Liver (tissue), 8 donors: ENCODE measurements at regions not wholly inside any gene's neighbourhood (a gene's known extent, or its start where the extent isn't known, plus 50 kb on each side); places are given as distances from the start of the nearest gene placed in this dataset.

Source experiments
- DNase-seq: peaks from one replicate; pipeline ENCODE4 v3.0.0-alpha.2; 2017; ENCODE audit warnings: low spot score
- H3K27ac ChIP-seq, 2 donors: one replicate each; pipeline ENCODE4 v1.7.0; 2013; ENCODE audit warnings: inconsistent platforms in 2 of 2, low read length in 2 of 2, control low read depth in 1 of 2, low read depth in 1 of 2, mild to moderate bottlenecking in 1 of 2
- H3K27me3 ChIP-seq, 4 donors: one replicate each; pipeline versions ENCODE4 v1.6.1 to v1.7.0; 2013; ENCODE audit warnings: low read length in 3 of 4, inconsistent platforms in 1 of 4, mild to moderate bottlenecking in 1 of 4, moderate library complexity in 1 of 4; ENCODE audit not compliant: control insufficient read depth in 4 of 4, insufficient read depth in 4 of 4
- H3K36me3 ChIP-seq, 4 donors: one replicate each; pipeline versions ENCODE4 v1.6.1 to v1.7.0; 2013; ENCODE audit warnings: low read length in 3 of 4, mild to moderate bottlenecking in 3 of 4, low read depth in 1 of 4, moderate library complexity in 1 of 4; ENCODE audit not compliant: control insufficient read depth in 4 of 4, insufficient read depth in 3 of 4
- H3K4me1 ChIP-seq, 4 donors: one replicate each; pipeline versions ENCODE4 v1.6.1 to v1.7.0; 2013; ENCODE audit warnings: low read length in 3 of 4, mild to moderate bottlenecking in 3 of 4, moderate library complexity in 1 of 4; ENCODE audit not compliant: control insufficient read depth in 4 of 4, insufficient read depth in 4 of 4
- H3K4me3 ChIP-seq, 3 donors: one replicate each; pipeline versions ENCODE4 v1.6.1 to v1.7.0; 2013; ENCODE audit warnings: low read length in 3 of 3, control low read depth in 1 of 3, low read depth in 1 of 3, mild to moderate bottlenecking in 1 of 3
- H3K9ac ChIP-seq, 2 donors: one replicate each; pipeline ENCODE4 v1.7.0; 2013; ENCODE audit warnings: low read length in 2 of 2, mild to moderate bottlenecking in 2 of 2, moderate library complexity in 2 of 2, control low read depth in 1 of 2, low read depth in 1 of 2
- H3K9me3 ChIP-seq, 4 donors: one replicate each; pipeline versions ENCODE4 v1.6.1 to v1.7.0; 2013; ENCODE audit warnings: low read length in 3 of 4; ENCODE audit not compliant: control insufficient read depth in 4 of 4
- EGR1 ChIP-seq, 2 donors: IDR thresholded peaks; 2 replicates each; pipeline ENCODE4 v1.6.1; 2016 to 2018; ENCODE audit warnings: antibody characterized with exemption in 2 of 2, low read depth in 2 of 2
- FOXA1 ChIP-seq: IDR thresholded peaks from 2 replicates; pipeline ENCODE4 v1.6.1; 2016; ENCODE audit warnings: antibody characterized with exemption
- FOXA2 ChIP-seq: IDR thresholded peaks from 2 replicates; pipeline ENCODE4 v1.6.1; 2016; ENCODE audit warnings: antibody characterized with exemption
- GABPA ChIP-seq, 2 donors: IDR thresholded peaks in 1 of 2; conservative IDR thresholded peaks in 1 of 2; 2 replicates each; pipeline ENCODE4 v1.6.1; 2016; ENCODE audit warnings: antibody characterized with exemption in 2 of 2, mild to moderate bottlenecking in 1 of 2, moderate library complexity in 1 of 2
- HNF4A ChIP-seq, 2 donors: conservative IDR thresholded peaks; 2 replicates each; pipeline ENCODE4 v1.6.1; 2016; ENCODE audit warnings: antibody characterized with exemption in 2 of 2, mild to moderate bottlenecking in 2 of 2
- HNF4G ChIP-seq: IDR thresholded peaks from 2 replicates; pipeline ENCODE4 v1.6.1; 2016; ENCODE audit warnings: antibody characterized with exemption
- JUND ChIP-seq, 2 donors: IDR thresholded peaks; 2 replicates each; pipeline ENCODE4 v1.6.1; 2016; ENCODE audit warnings: antibody characterized with exemption in 2 of 2
- MAX ChIP-seq: IDR thresholded peaks from 2 replicates; pipeline ENCODE4 v1.6.1; 2016; ENCODE audit warnings: antibody characterized with exemption
- NR2F2 ChIP-seq: IDR thresholded peaks from 2 replicates; pipeline ENCODE4 v1.6.1; 2016; ENCODE audit warnings: antibody characterized with exemption
- RAD21 ChIP-seq, 2 donors: IDR thresholded peaks; 2 replicates each; pipeline ENCODE4 v1.6.1; 2016; ENCODE audit warnings: antibody characterized with exemption in 2 of 2, mild to moderate bottlenecking in 2 of 2
- RXRA ChIP-seq, 2 donors: IDR thresholded peaks; 2 replicates each; pipeline ENCODE4 v1.6.1; 2017 to 2018; ENCODE audit warnings: antibody characterized with exemption in 2 of 2, mild to moderate bottlenecking in 1 of 2
- SP1 ChIP-seq: IDR thresholded peaks from 2 replicates; pipeline ENCODE4 v1.6.1; 2018; ENCODE audit warnings: antibody characterized with exemption, mild to moderate bottlenecking
- TAF1 ChIP-seq: conservative IDR thresholded peaks from 2 replicates; pipeline ENCODE4 v1.6.1; 2016; ENCODE audit warnings: antibody characterized with exemption, mild to moderate bottlenecking
- YY1 ChIP-seq: IDR thresholded peaks from 2 replicates; pipeline ENCODE4 v1.6.1; 2016; ENCODE audit warnings: antibody characterized with exemption, mild to moderate bottlenecking
- WGBS: extraction: QIAGEN DNeasy Blood & Tissue Kit; methylation state at CpG from one replicate; pipeline ENCODE4 v1.1.7; 2013; 5-methylcytosine and 5-hydroxymethylcytosine counted together
- TF ChIP-seq, protein P1 (sequence below): IDR thresholded peaks from 2 replicates; pipeline ENCODE4 v1.6.1; 2016; ENCODE audit warnings: antibody characterized with exemption
- TF ChIP-seq, protein P2 (sequence below): IDR thresholded peaks from 2 replicates; pipeline ENCODE4 v1.6.1; 2016; ENCODE audit warnings: antibody characterized with exemption, mild to moderate bottlenecking
- TF ChIP-seq, protein P3 (sequence below): fragments of 150-350 bp; IDR thresholded peaks from 2 replicates; pipeline ENCODE4 v1.5.1; 2017; ENCODE audit warnings: improper control_type of control experiment, low read depth, low read length; ENCODE audit not compliant: missing input control
- TF ChIP-seq, protein P4 (sequence below): IDR thresholded peaks from 2 replicates; pipeline ENCODE4 v1.6.1; 2016; ENCODE audit warnings: antibody characterized with exemption
- donor health status: healthy.
- donor health status: healthy.
- donor health status: healthy.
- donor health status: healthy.
- donor health status: healthy.

GRCh38 chr14:83908419-83908818 is 1621.5 kb upstream of the FLRT2 start:
- Histone ChIP-seq H3K36me3 (no peaks in the 10 kb centered on the region), H3K4me3 (no peak overlapping the region), H3K9me3 (no peaks in the 10 kb centered on the region), H3K27me3 (no peaks in the 10 kb centered on the region), H3K4me1 (no peaks in the 10 kb centered on the region), H3K27ac (no peak overlapping the region), H3K9ac (no peak overlapping the region)
- WGBS = 77% methylated on average over 3 of the region's 3 CpGs
- TF ChIP-seq, protein P1, sequence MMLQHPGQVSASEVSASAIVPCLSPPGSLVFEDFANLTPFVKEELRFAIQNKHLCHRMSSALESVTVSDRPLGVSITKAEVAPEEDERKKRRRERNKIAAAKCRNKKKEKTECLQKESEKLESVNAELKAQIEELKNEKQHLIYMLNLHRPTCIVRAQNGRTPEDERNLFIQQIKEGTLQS = no peak
- TF ChIP-seq, protein P2, sequence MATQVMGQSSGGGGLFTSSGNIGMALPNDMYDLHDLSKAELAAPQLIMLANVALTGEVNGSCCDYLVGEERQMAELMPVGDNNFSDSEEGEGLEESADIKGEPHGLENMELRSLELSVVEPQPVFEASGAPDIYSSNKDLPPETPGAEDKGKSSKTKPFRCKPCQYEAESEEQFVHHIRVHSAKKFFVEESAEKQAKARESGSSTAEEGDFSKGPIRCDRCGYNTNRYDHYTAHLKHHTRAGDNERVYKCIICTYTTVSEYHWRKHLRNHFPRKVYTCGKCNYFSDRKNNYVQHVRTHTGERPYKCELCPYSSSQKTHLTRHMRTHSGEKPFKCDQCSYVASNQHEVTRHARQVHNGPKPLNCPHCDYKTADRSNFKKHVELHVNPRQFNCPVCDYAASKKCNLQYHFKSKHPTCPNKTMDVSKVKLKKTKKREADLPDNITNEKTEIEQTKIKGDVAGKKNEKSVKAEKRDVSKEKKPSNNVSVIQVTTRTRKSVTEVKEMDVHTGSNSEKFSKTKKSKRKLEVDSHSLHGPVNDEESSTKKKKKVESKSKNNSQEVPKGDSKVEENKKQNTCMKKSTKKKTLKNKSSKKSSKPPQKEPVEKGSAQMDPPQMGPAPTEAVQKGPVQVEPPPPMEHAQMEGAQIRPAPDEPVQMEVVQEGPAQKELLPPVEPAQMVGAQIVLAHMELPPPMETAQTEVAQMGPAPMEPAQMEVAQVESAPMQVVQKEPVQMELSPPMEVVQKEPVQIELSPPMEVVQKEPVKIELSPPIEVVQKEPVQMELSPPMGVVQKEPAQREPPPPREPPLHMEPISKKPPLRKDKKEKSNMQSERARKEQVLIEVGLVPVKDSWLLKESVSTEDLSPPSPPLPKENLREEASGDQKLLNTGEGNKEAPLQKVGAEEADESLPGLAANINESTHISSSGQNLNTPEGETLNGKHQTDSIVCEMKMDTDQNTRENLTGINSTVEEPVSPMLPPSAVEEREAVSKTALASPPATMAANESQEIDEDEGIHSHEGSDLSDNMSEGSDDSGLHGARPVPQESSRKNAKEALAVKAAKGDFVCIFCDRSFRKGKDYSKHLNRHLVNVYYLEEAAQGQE = no peak
- TF ChIP-seq, protein P3, sequence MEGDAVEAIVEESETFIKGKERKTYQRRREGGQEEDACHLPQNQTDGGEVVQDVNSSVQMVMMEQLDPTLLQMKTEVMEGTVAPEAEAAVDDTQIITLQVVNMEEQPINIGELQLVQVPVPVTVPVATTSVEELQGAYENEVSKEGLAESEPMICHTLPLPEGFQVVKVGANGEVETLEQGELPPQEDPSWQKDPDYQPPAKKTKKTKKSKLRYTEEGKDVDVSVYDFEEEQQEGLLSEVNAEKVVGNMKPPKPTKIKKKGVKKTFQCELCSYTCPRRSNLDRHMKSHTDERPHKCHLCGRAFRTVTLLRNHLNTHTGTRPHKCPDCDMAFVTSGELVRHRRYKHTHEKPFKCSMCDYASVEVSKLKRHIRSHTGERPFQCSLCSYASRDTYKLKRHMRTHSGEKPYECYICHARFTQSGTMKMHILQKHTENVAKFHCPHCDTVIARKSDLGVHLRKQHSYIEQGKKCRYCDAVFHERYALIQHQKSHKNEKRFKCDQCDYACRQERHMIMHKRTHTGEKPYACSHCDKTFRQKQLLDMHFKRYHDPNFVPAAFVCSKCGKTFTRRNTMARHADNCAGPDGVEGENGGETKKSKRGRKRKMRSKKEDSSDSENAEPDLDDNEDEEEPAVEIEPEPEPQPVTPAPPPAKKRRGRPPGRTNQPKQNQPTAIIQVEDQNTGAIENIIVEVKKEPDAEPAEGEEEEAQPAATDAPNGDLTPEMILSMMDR = no peak
- TF ChIP-seq HNF4G (no peak), SP1 (no peak), NR2F2 (no peak), HNF4A (conservative IDR thresholded peaks at IDR 0.05) (no peak), JUND (IDR thresholded peaks at IDR 0.05) (no peak), RXRA (IDR thresholded peaks at IDR 0.05) (no peak), FOXA1 (no peak), TAF1 (no peak), GABPA (IDR thresholded peaks at IDR 0.05 in 1 of 2, conservative IDR thresholded peaks at IDR 0.05 in 1 of 2) (no peak), RAD21 (IDR thresholded peaks at IDR 0.05) (no peak), MAX (no peak), YY1 (no peak), EGR1 (IDR thresholded peaks at IDR 0.05; ENCODE audit: low read depth in 2 of 2) (no peak), FOXA2 (no peak)
- TF ChIP-seq, protein P4, sequence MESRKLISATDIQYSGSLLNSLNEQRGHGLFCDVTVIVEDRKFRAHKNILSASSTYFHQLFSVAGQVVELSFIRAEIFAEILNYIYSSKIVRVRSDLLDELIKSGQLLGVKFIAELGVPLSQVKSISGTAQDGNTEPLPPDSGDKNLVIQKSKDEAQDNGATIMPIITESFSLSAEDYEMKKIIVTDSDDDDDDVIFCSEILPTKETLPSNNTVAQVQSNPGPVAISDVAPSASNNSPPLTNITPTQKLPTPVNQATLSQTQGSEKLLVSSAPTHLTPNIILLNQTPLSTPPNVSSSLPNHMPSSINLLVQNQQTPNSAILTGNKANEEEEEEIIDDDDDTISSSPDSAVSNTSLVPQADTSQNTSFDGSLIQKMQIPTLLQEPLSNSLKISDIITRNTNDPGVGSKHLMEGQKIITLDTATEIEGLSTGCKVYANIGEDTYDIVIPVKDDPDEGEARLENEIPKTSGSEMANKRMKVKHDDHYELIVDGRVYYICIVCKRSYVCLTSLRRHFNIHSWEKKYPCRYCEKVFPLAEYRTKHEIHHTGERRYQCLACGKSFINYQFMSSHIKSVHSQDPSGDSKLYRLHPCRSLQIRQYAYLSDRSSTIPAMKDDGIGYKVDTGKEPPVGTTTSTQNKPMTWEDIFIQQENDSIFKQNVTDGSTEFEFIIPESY = no peak
- no peak for DNase-seq

GRCh38 chr14:83909507-83909906 is 1620.4 kb upstream of the FLRT2 start:
- no peaks in the 10 kb centered on the region for H3K36me3 ChIP-seq
- H3K27me3 ChIP-seq = no peaks in the 10 kb centered on the region
- WGBS = 80% methylated on average over 1 of the region's 1 CpG
- no peak overlapping the region for H3K9ac ChIP-seq
- H3K4me3 ChIP-seq = no peak overlapping the region
- no peaks in the 10 kb centered on the region for H3K9me3 ChIP-seq
- no peaks in the 10 kb centered on the region for H3K4me1 ChIP-seq
- H3K27ac ChIP-seq = no peak overlapping the region
- no peak for DNase-seq
- TF ChIP-seq FOXA2 = no peak
- TF ChIP-seq HNF4A (conservative IDR thresholded peaks at IDR 0.05) = no peak
- no peak for TF ChIP-seq YY1
- TF ChIP-seq, protein P3 = no peak
- no peak for TF ChIP-seq RAD21 (IDR thresholded peaks at IDR 0.05)
- TF ChIP-seq, protein P4 = no peak
- TF ChIP-seq, protein P1 = no peak
- TF ChIP-seq TAF1 = no peak
- TF ChIP-seq FOXA1 = no peak
